Mesendoderm (in vitro differentiated cells): ENCODE measurements at regions not wholly inside any gene's neighbourhood (a gene's known extent, or its start where the extent isn't known, plus 50 kb on each side); places are given as distances from the start of the nearest gene placed in this dataset.

Experiments used
- DNase-seq: peaks from one replicate; pipeline ENCODE4 v3.0.0; 2013
- H2AK5ac ChIP-seq: 2 replicates; pipeline ENCODE4 v1.6.1; 2013; ENCODE audit warnings: low read length, inconsistent platforms
- H2BK120ac ChIP-seq: 2 replicates; pipeline ENCODE4 v1.6.1; 2013; ENCODE audit warnings: low read depth, mild to moderate bottlenecking, low read length, moderate library complexity, mixed read lengths
- H2BK15ac ChIP-seq: replicated peaks from 2 replicates; pipeline ENCODE4 v1.6.1; 2013; ENCODE audit warnings: low read depth, mild to moderate bottlenecking, moderate library complexity
- H2BK5ac ChIP-seq: 2 replicates; pipeline ENCODE4 v1.6.1; 2013; ENCODE audit warnings: low read length, inconsistent platforms
- H3K18ac ChIP-seq: 2 replicates; pipeline ENCODE4 v1.6.1; 2013; ENCODE audit warnings: mild to moderate bottlenecking, low read length, mixed read lengths
- H3K23ac ChIP-seq: one replicate; pipeline ENCODE4 v1.6.1; 2013; ENCODE audit warnings: low read length
- H3K27ac ChIP-seq: 2 replicates; pipeline ENCODE4 v1.5.1; 2013; ENCODE audit warnings: low read depth, mild to moderate bottlenecking, inconsistent platforms, low read length, moderate library complexity
- H3K27me3 ChIP-seq: 2 replicates; pipeline ENCODE4 v1.6.1; 2013; ENCODE audit warnings: low read length, control low read depth, mild to moderate bottlenecking, inconsistent platforms; ENCODE audit not compliant: insufficient read depth, poor library complexity
- H3K36me3 ChIP-seq: 2 replicates; pipeline ENCODE4 v1.6.1; 2013; ENCODE audit warnings: low read length, inconsistent platforms; ENCODE audit not compliant: control insufficient read depth, insufficient read depth
- H3K4ac ChIP-seq: one replicate; pipeline ENCODE4 v1.6.1; 2013; ENCODE audit warnings: low read depth, mild to moderate bottlenecking, low read length, moderate library complexity
- H3K4me1 ChIP-seq: 2 replicates; pipeline ENCODE4 v1.6.1; 2013; ENCODE audit warnings: low read depth, low read length, inconsistent platforms; ENCODE audit not compliant: control insufficient read depth
- H3K4me2 ChIP-seq: 2 replicates; pipeline ENCODE4 v1.6.1; 2013; ENCODE audit warnings: low read length
- H3K4me3 ChIP-seq: 2 replicates; pipeline ENCODE4 v1.5.1; 2013; ENCODE audit warnings: mild to moderate bottlenecking, low read length
- H3K56ac ChIP-seq: one replicate; pipeline ENCODE4 v1.6.1; 2013; ENCODE audit warnings: low read length
- H3K79me1 ChIP-seq: 2 replicates; pipeline ENCODE4 v1.6.1; 2013; ENCODE audit warnings: low read length, inconsistent platforms
- H3K79me2 ChIP-seq: 2 replicates; pipeline ENCODE4 v1.6.1; 2013; ENCODE audit warnings: mild to moderate bottlenecking, low read length; ENCODE audit not compliant: control insufficient read depth, insufficient read depth
- H3K9ac ChIP-seq: 2 replicates; pipeline ENCODE4 v1.6.1; 2013; ENCODE audit warnings: low read length, inconsistent platforms
- H4K5ac ChIP-seq: one replicate; pipeline ENCODE4 v1.6.1; 2013; ENCODE audit warnings: low read length
- H4K8ac ChIP-seq: one replicate; pipeline ENCODE4 v1.6.1; 2013; ENCODE audit warnings: low read depth, mild to moderate bottlenecking, control low read depth, low read length, moderate library complexity
- WGBS: extraction: QIAGEN DNeasy Blood & Tissue Kit; methylation state at CpG from one replicate; pipeline ENCODE4 v1.1.7; 2013; ENCODE audit warnings: low lambda C conversion rate, missing lambda C conversion rate; ENCODE audit not compliant: insufficient coverage; ENCODE audit errors: extremely low coverage; 5-methylcytosine and 5-hydroxymethylcytosine counted together

DNA sequence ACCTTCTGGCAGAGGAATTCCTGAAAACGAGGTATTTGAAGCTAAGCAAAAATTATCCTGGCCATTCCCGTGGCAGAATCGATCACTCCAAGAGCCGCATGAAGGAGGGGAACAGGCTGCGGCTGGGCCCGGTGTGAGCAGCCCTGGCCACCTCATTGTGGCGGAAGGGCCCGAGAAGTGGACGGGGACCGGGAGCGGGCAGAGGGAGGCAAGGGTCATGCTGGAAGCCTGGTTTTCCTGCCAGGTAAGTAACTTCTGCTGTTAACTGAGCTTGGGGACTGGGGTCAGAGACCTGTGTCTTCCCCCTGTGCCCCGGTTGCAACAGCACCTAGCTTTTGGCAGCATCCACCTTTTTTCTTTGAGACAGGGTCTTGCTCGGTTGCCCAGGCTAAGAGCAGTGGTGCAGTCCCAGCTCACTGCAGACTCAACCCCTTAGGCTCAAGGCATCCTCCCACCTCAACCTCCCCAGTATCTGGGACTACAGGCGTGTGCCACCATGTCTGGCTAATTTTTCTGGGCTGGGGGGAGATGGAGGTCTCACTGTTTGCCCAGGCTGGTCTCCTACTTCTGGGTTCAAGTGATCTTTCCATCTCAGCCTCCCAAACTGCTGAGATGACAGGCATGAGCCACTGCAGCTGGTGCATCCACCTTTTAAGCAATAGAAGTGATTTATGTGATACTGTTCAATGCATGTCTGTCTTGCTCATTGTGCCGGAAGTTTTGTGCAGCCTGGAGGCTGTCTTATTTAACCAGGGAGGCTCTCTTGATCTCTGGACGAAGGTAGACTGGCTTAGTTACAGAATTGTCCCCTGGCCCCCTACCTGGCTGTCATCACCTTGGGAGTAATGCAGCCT lies 174.0 kb upstream of the MYL2 start:
- H3K36me3 ChIP-seq: no peaks in the 10 kb centered on the region
- H4K5ac ChIP-seq: no peak overlapping the region
- H3K27ac ChIP-seq: no peak overlapping the region
- H2BK15ac ChIP-seq: no peak overlapping the region
- H3K23ac ChIP-seq: no peak overlapping the region
- no peak overlapping the region for H3K4ac ChIP-seq
- H3K18ac ChIP-seq: no peak overlapping the region
- H3K4me2 ChIP-seq: no peak overlapping the region
- no peak for DNase-seq
- no peaks in the 10 kb centered on the region for H3K79me2 ChIP-seq
- H3K4me1 ChIP-seq: no peaks in the 10 kb centered on the region
- no peak overlapping the region for H3K4me3 ChIP-seq
- H3K27me3 ChIP-seq: no peaks in the 10 kb centered on the region
- no peak overlapping the region for H3K9ac ChIP-seq
- no peak overlapping the region for H2BK5ac ChIP-seq
- no peak overlapping the region for H3K56ac ChIP-seq
- H2AK5ac ChIP-seq: no peak overlapping the region
- H3K79me1 ChIP-seq: no peaks in the 10 kb centered on the region
- no peak overlapping the region for H2BK120ac ChIP-seq
- no peak overlapping the region for H4K8ac ChIP-seq
- WGBS: no CpG with 5 or more reads among the region's 16 CpGs

DNA sequence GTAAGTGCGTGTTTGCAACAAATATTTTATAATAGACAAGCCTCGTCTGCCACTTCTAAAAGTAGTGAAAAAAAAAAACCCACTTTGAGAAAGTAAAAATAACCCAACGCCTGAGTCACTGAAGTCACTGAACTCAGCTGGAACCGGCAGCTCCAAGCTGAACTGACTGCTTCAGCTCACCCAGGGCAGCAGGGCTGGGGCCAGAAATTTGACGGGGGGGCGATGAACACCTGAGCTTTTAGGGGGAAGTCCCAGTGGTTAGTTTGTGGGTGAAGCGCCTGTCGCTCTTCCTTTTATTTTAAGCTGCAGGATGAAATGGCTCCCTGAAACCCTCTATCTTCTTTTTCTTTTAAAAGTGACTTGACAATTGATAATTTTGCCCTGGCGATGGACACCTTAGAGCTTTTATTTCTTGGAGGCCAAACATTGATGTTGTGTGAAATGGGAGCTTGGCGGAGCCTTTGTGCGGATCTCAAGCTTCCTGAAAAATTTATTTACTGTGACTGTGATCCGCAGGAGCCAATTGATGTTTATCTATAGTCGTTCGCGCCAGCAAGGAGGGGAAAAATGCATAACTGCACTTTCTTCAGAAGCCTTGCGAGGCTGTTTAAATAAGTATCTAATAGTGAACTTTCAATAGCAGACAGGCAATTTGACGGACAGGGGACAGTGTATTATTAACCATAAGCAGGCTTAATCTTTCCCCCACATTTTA lies 173.2 kb upstream of the MYL2 start:
- no peak for DNase-seq
- Histone ChIP-seq H3K79me1 (no peaks in the 10 kb centered on the region), H2AK5ac (no peak overlapping the region), H3K4me3 (no peak overlapping the region), H2BK120ac (no peak overlapping the region), H2BK15ac (no peak overlapping the region), H3K56ac (peak overlapping the region; percentile 28), H3K4me1 (no peaks in the 10 kb centered on the region), H2BK5ac (no peak overlapping the region), H4K8ac (no peak overlapping the region), H3K79me2 (no peaks in the 10 kb centered on the region), H3K27me3 (no peaks in the 10 kb centered on the region), H4K5ac (no peak overlapping the region), H3K4ac (no peak overlapping the region), H3K23ac (no peak overlapping the region), H3K27ac (no peak overlapping the region), H3K36me3 (no peaks in the 10 kb centered on the region), H3K9ac (no peak overlapping the region), H3K4me2 (no peak overlapping the region), H3K18ac (no peak overlapping the region)
- no CpG with 5 or more reads among the region's 17 CpGs for WGBS

DNA sequence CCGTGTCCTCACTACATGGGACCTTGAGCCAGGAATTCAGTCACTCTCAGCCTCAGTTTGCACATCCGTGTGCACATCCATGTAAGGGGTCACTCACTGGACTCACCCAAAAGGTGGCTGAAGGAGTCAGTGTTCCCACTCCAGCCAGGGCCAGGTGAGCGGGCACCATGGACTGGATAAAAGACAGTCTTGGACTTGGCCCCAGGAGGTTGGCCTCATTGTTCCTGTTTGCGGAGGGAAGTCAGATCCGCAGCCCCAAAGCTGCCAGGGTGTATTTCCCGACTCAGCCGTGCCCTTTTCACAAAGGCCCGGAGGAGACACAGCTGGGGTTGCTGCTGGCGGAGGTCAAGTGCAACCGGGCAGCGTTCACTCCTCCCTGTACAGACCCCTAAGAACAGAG lies 170.7 kb upstream of the MYL2 start:
- H3K9ac ChIP-seq: no peak overlapping the region
- H2BK5ac ChIP-seq: no peak overlapping the region
- no peak overlapping the region for H4K8ac ChIP-seq
- no peaks in the 10 kb centered on the region for H3K36me3 ChIP-seq
- no peaks in the 10 kb centered on the region for H3K4me1 ChIP-seq
- no peak overlapping the region for H3K4ac ChIP-seq
- H3K79me2 ChIP-seq: no peaks in the 10 kb centered on the region
- H3K79me1 ChIP-seq: no peaks in the 10 kb centered on the region
- no peak overlapping the region for H3K4me3 ChIP-seq
- DNase-seq: no peak
- H3K4me2 ChIP-seq: no peak overlapping the region
- H3K23ac ChIP-seq: no peak overlapping the region
- H2AK5ac ChIP-seq: no peak overlapping the region
- no peak overlapping the region for H2BK120ac ChIP-seq
- H3K27me3 ChIP-seq: no peaks in the 10 kb centered on the region
- H2BK15ac ChIP-seq: no peak overlapping the region
- no peak overlapping the region for H3K56ac ChIP-seq
- H3K18ac ChIP-seq: no peak overlapping the region
- no peak overlapping the region for H3K27ac ChIP-seq
- H4K5ac ChIP-seq: no peak overlapping the region
- no CpG with 5 or more reads among the region's 11 CpGs for WGBS

DNA sequence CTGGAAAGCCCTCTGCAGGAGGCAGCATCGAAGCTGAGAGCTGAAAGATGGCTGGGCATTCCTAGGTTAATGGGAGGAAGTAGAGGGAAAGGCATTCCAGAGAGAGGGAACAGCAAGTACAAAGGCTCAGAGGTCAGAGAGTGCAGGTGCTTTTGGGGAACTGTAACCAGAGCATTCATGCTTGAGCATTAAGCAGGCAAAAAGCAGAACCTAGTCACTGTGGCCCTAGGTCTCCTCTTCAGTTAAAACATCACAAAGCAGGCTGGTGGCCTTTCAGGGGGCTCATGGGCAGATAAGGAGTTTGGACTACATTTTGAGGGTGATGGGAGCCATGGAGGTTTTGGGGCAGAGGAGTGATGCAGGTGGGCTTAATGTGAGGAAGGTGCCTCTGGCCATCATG lies 169.2 kb upstream of the MYL2 start:
- Histone ChIP-seq H4K8ac (no peak overlapping the region), H4K5ac (no peak overlapping the region), H2AK5ac (no peak overlapping the region), H3K79me2 (no peaks in the 10 kb centered on the region), H2BK5ac (no peak overlapping the region), H3K4ac (no peak overlapping the region), H3K79me1 (no peaks in the 10 kb centered on the region), H3K18ac (no peak overlapping the region), H3K9ac (no peak overlapping the region), H2BK15ac (no peak overlapping the region), H3K23ac (no peak overlapping the region), H3K4me3 (no peak overlapping the region), H3K27ac (no peak overlapping the region), H2BK120ac (no peak overlapping the region), H3K4me1 (no peaks in the 10 kb centered on the region), H3K27me3 (no peaks in the 10 kb centered on the region), H3K4me2 (no peak overlapping the region), H3K56ac (no peak overlapping the region), H3K36me3 (no peaks in the 10 kb centered on the region)
- WGBS: no CpG with 5 or more reads among the region's 1 CpG
- no peak for DNase-seq

DNA sequence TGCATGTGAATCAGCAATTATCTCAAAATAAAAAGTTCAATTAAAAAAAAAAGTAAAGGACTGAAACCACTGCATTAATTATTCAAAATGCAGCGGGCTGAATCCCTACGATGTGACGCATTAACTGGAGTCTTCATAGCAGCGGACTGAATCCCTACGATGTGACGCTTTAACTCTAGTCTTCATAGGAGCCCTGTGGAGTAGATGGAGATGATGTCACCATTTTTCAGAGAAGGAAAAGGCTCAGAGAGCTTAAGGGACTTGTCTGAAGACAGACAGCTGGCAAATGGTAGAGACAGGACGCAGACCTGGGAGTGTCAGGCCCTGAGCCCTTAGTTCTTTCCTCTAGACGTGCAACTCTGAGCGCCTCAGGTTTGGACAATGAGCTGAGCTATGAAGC lies 168.0 kb upstream of the MYL2 start:
- no peaks in the 10 kb centered on the region for H3K79me1 ChIP-seq
- no peaks in the 10 kb centered on the region for H3K27me3 ChIP-seq
- no peak for DNase-seq
- no peak overlapping the region for H2BK120ac ChIP-seq
- H2BK15ac ChIP-seq: no peak overlapping the region
- H4K5ac ChIP-seq: no peak overlapping the region
- no peak overlapping the region for H3K4me2 ChIP-seq
- no peak overlapping the region for H3K9ac ChIP-seq
- H2AK5ac ChIP-seq: no peak overlapping the region
- H3K79me2 ChIP-seq: no peaks in the 10 kb centered on the region
- H2BK5ac ChIP-seq: no peak overlapping the region
- H3K23ac ChIP-seq: no peak overlapping the region
- no peak overlapping the region for H3K56ac ChIP-seq
- no peak overlapping the region for H3K4me3 ChIP-seq
- H3K18ac ChIP-seq: no peak overlapping the region
- H4K8ac ChIP-seq: no peak overlapping the region
- WGBS: no CpG with 5 or more reads among the region's 9 CpGs
- H3K36me3 ChIP-seq: no peaks in the 10 kb centered on the region
- no peak overlapping the region for H3K4ac ChIP-seq
- H3K4me1 ChIP-seq: no peaks in the 10 kb centered on the region
- H3K27ac ChIP-seq: no peak overlapping the region
